AG04449 (cell line): ENCODE measurements at regions not wholly inside any gene's neighbourhood (a gene's known extent, or its start where the extent isn't known, plus 50 kb on each side); places are given as distances from the start of the nearest gene placed in this dataset.
"Not testable (repeated sequence)": the region's sequence is repeated elsewhere in the genome, so short reads cannot be mapped to it uniquely, and the experiment has no call there.

ENCODE experiments used
- CTCF ChIA-PET: fragments of 350-600 bp; formaldehyde crosslinking; extraction: SDS; loops from one replicate; lab custom pipeline; 2021; ENCODE audit warnings: antibody characterized with exemption; lab: Yijun Ruan, JAX
- POLR2A ChIA-PET: fragments of 400-600, 350-600 bp; formaldehyde crosslinking; extraction: SDS; loops from one replicate; lab custom pipeline; 2020; ENCODE audit warnings: antibody characterized with exemption, inconsistent platforms; lab: Yijun Ruan, JAX
- DNase-seq: peaks from one replicate; pipeline ENCODE4 v3.0.0-alpha.2; 2010; ENCODE audit warnings: low read depth, low spot score
- H3K4me3 ChIP-seq: 2 replicates; pipeline ENCODE4 v1.5.1; 2011; ENCODE audit warnings: low read depth, mild to moderate bottlenecking, control low read depth, low read length
- TF ChIP-seq, protein P1 (sequence below): IDR thresholded peaks from one replicate; pipeline ENCODE4 v1.5.1; 2011; ENCODE audit warnings: mild to moderate bottlenecking, moderate library complexity, low read length, control low read depth, inconsistent platforms; ENCODE audit not compliant: insufficient read depth; ENCODE audit errors: missing control alignments

DNA sequence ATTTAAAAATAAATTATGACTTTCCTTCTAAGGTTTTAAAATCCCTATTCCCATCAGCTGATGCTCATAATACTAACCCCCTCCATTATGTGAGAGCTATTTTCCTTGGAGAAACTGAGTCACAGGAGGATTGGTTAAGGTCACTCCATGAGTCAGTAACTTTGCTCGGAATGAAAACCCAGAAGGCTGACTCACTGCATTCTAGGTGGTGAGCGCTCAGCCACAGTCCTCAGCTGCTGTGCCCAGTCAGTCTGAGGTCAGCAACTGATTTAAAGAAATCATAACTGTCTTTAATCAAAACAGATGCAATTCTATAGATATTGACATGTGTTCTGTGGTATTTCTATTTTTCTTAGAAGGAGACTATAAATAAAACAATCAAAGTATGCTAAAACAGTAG, 359.2 kb downstream of the GJA1 start:
- TF ChIP-seq, protein P1, sequence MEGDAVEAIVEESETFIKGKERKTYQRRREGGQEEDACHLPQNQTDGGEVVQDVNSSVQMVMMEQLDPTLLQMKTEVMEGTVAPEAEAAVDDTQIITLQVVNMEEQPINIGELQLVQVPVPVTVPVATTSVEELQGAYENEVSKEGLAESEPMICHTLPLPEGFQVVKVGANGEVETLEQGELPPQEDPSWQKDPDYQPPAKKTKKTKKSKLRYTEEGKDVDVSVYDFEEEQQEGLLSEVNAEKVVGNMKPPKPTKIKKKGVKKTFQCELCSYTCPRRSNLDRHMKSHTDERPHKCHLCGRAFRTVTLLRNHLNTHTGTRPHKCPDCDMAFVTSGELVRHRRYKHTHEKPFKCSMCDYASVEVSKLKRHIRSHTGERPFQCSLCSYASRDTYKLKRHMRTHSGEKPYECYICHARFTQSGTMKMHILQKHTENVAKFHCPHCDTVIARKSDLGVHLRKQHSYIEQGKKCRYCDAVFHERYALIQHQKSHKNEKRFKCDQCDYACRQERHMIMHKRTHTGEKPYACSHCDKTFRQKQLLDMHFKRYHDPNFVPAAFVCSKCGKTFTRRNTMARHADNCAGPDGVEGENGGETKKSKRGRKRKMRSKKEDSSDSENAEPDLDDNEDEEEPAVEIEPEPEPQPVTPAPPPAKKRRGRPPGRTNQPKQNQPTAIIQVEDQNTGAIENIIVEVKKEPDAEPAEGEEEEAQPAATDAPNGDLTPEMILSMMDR, result no peak
- no peak overlapping the region for H3K4me3 ChIP-seq
- DNase-seq, result peak; percentile 74
- ChIA-PET CTCF (interaction anchor here (1.0 to 1.1 kb wide), 2 partner anchors 100 to 239 kb away, joined by 3 read pairs; no protein-coding TSS in a partner anchor), POLR2A (interaction anchor here (0.8 to 1.0 kb wide), 2 partner anchors 272 to 356 kb away, joined by 3 read pairs; no protein-coding TSS in a partner anchor)

DNA sequence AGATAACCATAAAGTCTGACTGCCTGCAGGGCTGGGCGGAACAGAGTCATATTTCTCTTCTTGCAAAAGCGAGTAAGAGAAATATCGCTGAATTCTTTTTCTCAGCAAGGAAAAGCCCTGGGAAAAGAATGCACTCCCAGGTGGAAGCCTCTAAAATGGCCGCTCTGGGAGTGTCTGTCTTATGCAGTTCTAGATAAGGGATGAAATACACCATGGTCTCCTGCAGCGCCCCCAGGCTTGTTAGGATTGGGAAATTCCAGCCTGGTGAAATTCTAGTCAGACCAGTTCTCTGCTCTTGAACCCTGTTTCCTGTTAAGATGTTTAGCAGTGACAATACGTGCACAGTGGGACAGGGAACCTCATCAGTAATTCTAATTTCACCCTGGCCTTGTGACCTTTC, 362.2 kb downstream of the GJA1 start:
- DNase-seq, H3K4me3 ChIP-seq, POLR2A ChIA-PET: not testable (repeated sequence)
- CTCF ChIA-PET, result interaction anchor here (1.2 to 1.5 kb wide), 2 partner anchors 12 to 38 kb away, joined by 3 read pairs; no protein-coding TSS in a partner anchor

DNA sequence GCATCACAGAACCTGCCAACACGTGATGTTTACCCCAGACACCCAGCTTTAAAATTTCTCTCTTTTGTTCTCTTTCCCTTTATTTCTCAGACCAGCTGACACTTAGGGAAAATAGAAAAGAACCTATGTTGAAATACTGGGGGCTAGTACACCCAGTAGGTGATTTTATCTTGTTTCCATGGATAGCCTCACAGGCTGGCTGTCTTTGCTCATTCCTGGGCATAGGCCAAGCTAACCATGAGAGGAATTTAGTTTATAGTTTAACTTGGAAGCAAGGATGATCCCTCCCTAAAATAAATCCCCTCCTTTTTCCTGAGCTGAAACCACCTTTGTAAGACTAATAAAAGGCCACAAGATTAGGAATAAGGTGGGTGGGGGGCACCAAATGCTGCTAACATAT, 362.7 kb downstream of the GJA1 start:
- POLR2A ChIA-PET, DNase-seq, H3K4me3 ChIP-seq: not testable (repeated sequence)
- CTCF ChIA-PET, result interaction anchor here (1.5 kb wide), 1 partner anchor 11 kb away, joined by 3 read pairs; no protein-coding TSS in a partner anchor

DNA sequence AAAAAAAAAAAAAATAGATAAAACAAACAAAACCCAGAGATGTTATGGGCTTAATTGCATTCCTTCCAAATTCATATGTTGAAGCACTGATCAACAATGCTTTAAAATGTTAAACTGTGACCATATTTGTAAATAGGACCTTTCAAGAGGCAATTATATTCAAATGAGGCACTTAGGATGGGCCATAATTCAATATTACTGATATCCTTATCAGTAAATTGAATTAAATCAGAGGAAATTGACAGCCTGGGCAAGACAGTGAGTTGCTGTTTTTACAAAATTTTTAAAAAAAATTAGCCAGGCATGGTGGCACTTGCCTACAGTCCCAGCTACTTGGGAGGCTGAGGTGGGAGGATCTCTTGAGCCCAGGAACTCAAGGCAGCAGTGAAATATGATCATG, 364.1 kb downstream of the GJA1 start:
- TF ChIP-seq, protein P1, result no peak
- POLR2A ChIA-PET, result no interaction called here
- no peak overlapping the region for H3K4me3 ChIP-seq
- DNase-seq, result no peak
- CTCF ChIA-PET, result no interaction called here

DNA sequence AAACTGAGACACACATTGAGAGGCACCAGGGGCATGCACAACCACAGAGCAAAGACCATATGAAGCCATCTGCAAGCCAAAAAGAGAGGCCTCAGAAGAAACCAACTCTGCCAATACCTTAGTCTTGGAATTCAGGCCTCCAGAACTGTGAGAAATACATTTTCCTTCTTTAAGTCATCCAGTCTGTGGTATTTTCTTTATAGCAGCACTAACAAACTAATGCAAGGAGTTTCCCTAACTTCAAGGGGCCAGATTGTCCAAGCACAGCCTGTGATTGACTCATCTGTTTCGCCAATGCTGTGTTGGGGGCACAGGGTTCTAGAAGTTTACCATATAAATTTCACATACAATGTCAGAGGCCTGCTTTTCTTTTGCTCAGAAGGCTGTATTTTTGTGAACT, 364.6 kb downstream of the GJA1 start:
- no peak for DNase-seq
- TF ChIP-seq, protein P1, result no peak
- POLR2A ChIA-PET, result no interaction called here
- CTCF ChIA-PET, result no interaction called here
- no peak overlapping the region for H3K4me3 ChIP-seq

DNA sequence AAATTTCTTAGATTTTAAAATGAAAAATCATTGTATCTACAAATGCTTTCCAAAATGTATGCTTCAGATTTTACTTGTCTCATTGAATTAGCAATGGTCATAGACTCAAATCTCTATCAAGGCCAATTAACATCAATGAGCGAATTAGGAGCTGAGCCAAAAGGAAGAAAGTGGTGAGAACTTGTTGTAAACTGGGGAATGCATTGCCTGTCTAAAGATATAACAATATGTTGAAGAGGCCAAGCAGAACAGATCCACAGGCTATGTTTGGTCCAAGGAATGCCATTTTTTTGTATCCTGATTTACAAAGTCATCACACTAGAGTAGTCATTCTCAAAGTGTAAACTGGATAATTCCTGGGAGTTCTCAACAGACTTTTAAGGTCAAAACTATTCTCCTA, 370.7 kb downstream of the GJA1 start:
- TF ChIP-seq, protein P1, result no peak
- no peak overlapping the region for H3K4me3 ChIP-seq
- POLR2A ChIA-PET, result no interaction called here
- CTCF ChIA-PET, result no interaction called here
- DNase-seq, result no peak

DNA sequence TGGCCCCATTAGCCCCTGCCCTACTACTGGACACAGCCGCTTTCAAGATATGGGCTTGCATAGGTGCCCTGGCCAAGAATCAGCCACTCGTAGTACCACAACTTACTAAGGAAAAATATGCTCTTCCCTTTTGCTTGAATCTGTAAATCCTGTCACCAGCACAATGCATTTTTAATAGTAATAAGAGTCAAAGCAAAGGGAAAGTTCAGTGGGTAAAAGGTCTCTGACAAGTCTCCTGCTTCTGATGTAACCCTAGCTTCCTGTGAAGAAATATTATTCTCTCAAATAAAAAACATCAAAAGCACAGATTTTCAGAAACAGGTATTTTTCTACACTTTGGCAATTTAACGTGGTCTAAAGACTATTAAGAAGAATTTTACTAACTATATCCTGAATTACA, 373.8 kb downstream of the GJA1 start:
- ChIA-PET POLR2A (no interaction called here), CTCF (interaction anchor here (1.3 to 1.6 kb wide), 3 partner anchors 11 to 225 kb away, joined by 3 to 4 read pairs (median 4); no protein-coding TSS in a partner anchor)
- DNase-seq, result no peak
- no peak overlapping the region for H3K4me3 ChIP-seq
- TF ChIP-seq, protein P1, result no peak
